Body of pancreas (tissue), 4 donors: ENCODE measurements at regions not wholly inside any gene's neighbourhood (a gene's known extent, or its start where the extent isn't known, plus 50 kb on each side); places are given as distances from the start of the nearest gene placed in this dataset.

ENCODE experiments used
- ATAC-seq: fragments of 150-250 bp; one replicate; pipeline ENCODE4 v1.9.1; 2016
- DNase-seq, 4 donors: peaks; one replicate each; pipeline ENCODE4 v3.0.0-alpha.2; 2019
- H3K27ac ChIP-seq, 4 donors: fragments of 200-600 bp; sonication (generic); 1 replicate in 3 of 4; 2 replicates in 1 of 4; pipeline versions ENCODE4 v1.5.1 to v1.6.1; 2016 to 2019; ENCODE audit warnings: mild to moderate bottlenecking in 1 of 4, mixed read lengths in 1 of 4, moderate library complexity in 1 of 4
- H3K27me3 ChIP-seq, 2 donors: fragments of 200-600 bp; sonication (generic); one replicate each; pipeline ENCODE4 v1.6.0; 2016; ENCODE audit warnings: mild to moderate bottlenecking in 1 of 2
- H3K36me3 ChIP-seq, 2 donors: fragments of 200-600 bp; sonication (generic); replicated peaks in 1 of 2; 2 replicates each; pipeline ENCODE4 v1.5.1; 2016; ENCODE audit warnings: low read depth in 2 of 2; ENCODE audit not compliant: insufficient read depth in 1 of 2
- H3K4me1 ChIP-seq: fragments of 200-600 bp; sonication (generic); one replicate; pipeline ENCODE4 v1.6.0; 2016
- H3K4me3 ChIP-seq, 2 donors: fragments of 200-600 bp; sonication (generic); 1 replicate in 1 of 2; 2 replicates in 1 of 2; pipeline ENCODE4 v1.5.1; 2016 to 2019
- H3K9me3 ChIP-seq, 3 donors: fragments of 200-600 bp; sonication (generic); 1 replicate in 2 of 3; 2 replicates in 1 of 3; pipeline ENCODE4 v1.5.1; 2016
- POLR2A ChIP-seq, 3 donors: fragments of 450-650 bp; IDR thresholded peaks; one replicate each; pipeline ENCODE4 v1.6.1; 2016; ENCODE audit warnings: antibody characterized with exemption in 3 of 3, mild to moderate bottlenecking in 2 of 3
- WGBS, 2 donors: methylation state at CpG; one replicate each; pipeline ENCODE4 v1.1.5; 2017; 5-methylcytosine and 5-hydroxymethylcytosine counted together
- intact Hi-C: fragments of 100-400 bp; cut with DNase I; formaldehyde crosslinking; loops from one replicate; pipeline ENCODE4 v1.15.1; 2023
- TF ChIP-seq, protein P1 (sequence below), 7 experiments: fragments of 450-650 bp in 4 of 7; fragments of 200-600 bp in 3 of 7; sonication (generic) in 3 of 7; IDR thresholded peaks; one replicate each; pipeline ENCODE4 v1.5.1; 2016 to 2019; ENCODE audit warnings: antibody characterized with exemption in 7 of 7

DNA sequence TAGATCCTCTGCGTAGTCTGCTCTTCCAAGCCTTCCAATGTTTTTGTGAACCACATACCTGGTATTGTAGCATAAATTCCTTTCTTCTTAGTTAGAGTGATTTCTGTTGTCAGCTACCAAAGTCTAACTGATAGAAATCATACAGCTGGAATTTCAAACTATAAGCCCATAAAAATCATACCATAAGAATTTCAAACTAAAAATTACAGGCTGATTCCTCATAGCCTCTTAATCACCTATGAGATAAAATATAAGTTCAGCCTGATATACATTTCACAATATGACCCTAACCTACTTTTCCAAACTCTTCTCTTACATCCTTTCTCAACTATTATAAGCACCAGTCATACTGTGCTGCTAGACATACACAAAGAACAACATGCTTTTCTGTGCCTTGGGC, 64.8 kb downstream of the PTHLH start:
- no peaks in the 10 kb centered on the region for H3K27me3 ChIP-seq
- no peak overlapping the region for H3K27ac ChIP-seq
- intact Hi-C loops, result no loop called here
- DNase-seq, result no peak
- H3K9me3 ChIP-seq, result no peaks in the 10 kb centered on the region
- TF ChIP-seq, protein P1, sequence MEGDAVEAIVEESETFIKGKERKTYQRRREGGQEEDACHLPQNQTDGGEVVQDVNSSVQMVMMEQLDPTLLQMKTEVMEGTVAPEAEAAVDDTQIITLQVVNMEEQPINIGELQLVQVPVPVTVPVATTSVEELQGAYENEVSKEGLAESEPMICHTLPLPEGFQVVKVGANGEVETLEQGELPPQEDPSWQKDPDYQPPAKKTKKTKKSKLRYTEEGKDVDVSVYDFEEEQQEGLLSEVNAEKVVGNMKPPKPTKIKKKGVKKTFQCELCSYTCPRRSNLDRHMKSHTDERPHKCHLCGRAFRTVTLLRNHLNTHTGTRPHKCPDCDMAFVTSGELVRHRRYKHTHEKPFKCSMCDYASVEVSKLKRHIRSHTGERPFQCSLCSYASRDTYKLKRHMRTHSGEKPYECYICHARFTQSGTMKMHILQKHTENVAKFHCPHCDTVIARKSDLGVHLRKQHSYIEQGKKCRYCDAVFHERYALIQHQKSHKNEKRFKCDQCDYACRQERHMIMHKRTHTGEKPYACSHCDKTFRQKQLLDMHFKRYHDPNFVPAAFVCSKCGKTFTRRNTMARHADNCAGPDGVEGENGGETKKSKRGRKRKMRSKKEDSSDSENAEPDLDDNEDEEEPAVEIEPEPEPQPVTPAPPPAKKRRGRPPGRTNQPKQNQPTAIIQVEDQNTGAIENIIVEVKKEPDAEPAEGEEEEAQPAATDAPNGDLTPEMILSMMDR (IDR thresholded peaks at IDR 0.05), result no peak
- no peak for TF ChIP-seq POLR2A (IDR thresholded peaks at IDR 0.05)
- 94 to 100% methylated on average over 1 of the region's 1 CpG for whole genome bisulfite sequencing, 2 donors
- no peak for ATAC-seq
- H3K4me3 ChIP-seq, result no peak overlapping the region
- no peaks in the 10 kb centered on the region for H3K36me3 ChIP-seq
- no peaks in the 10 kb centered on the region for H3K4me1 ChIP-seq

GRCh38 chr12:27906658-27907473, 65.7 kb downstream of the PTHLH start:
- DNase-seq (no peak), ATAC-seq (no peak)
- H3K27ac ChIP-seq, result no peak overlapping the region
- no peaks in the 10 kb centered on the region for H3K27me3 ChIP-seq
- H3K36me3 ChIP-seq, result no peaks in the 10 kb centered on the region
- 93 to 96% methylated on average over 3 of the region's 3 CpGs for WGBS, 2 donors
- TF ChIP-seq POLR2A (IDR thresholded peaks at IDR 0.05), result no peak
- TF ChIP-seq, protein P1 (IDR thresholded peaks at IDR 0.05), result no peak
- H3K4me3 ChIP-seq, result no peak overlapping the region
- intact Hi-C loops, result no loop called here
- H3K4me1 ChIP-seq, result no peaks in the 10 kb centered on the region
- H3K9me3 ChIP-seq, result no peaks in the 10 kb centered on the region

GRCh38 chr12:27906127-27906500, 66.4 kb downstream of the PTHLH start:
- ATAC-seq (no peak), DNase-seq (no peak)
- no peak overlapping the region for H3K27ac ChIP-seq
- H3K36me3 ChIP-seq, result no peaks in the 10 kb centered on the region
- no peaks in the 10 kb centered on the region for H3K4me1 ChIP-seq
- WGBS, 2 donors, result 78 to 83% methylated on average over 3 of the region's 3 CpGs
- no peak overlapping the region for H3K4me3 ChIP-seq
- H3K9me3 ChIP-seq, result no peaks in the 10 kb centered on the region
- intact Hi-C loops, result no loop called here
- H3K27me3 ChIP-seq, result no peaks in the 10 kb centered on the region
- TF ChIP-seq, protein P1 (IDR thresholded peaks at IDR 0.05), result no peak
- no peak for TF ChIP-seq POLR2A (IDR thresholded peaks at IDR 0.05)

DNA sequence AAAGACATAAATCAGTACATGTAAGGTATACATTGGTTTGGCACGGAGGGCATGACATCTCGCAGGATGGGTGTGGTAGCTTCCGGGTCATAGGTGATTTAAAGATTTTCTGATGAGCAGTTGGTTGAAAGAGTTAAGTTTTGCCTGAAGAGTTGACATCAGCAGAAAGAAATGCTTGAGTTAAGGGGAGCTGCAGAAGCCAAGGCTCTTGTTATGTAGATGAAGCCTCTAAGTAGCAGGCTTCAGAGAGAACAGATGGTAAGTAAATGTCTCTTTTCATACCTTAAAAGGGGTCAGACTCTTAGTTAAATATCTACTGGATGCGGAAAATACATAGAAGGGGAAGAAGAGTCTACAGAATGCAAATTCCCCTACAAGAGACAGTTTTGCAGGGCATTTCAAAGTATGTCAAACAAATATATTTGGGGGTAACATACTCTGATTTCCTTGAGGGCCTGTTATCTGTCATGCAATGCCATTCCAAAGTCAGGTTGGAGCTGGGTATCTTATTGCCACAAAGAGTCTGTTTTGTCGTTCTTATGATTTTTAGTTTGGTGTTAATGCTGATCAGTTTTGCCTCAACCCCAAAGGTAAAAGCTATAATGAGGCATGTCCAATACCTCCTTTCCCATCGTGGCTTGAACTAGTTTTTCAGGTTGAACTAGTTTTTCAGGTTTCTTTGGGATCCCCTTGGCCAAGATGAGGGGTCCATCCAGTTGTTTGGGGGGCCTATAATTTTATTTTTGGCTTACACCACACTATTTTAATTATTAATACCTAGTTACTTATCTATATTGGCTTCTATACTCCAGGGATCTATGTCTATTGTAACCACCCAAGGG, 67.0 kb downstream of the PTHLH start:
- Histone ChIP-seq H3K4me1 (no peaks in the 10 kb centered on the region), H3K27me3 (no peaks in the 10 kb centered on the region), H3K36me3 (no peaks in the 10 kb centered on the region), H3K27ac (no peak overlapping the region), H3K9me3 (no peaks in the 10 kb centered on the region), H3K4me3 (no peak overlapping the region)
- intact Hi-C loops, result no loop called here
- TF ChIP-seq POLR2A (IDR thresholded peaks at IDR 0.05), result no peak
- TF ChIP-seq, protein P1 (IDR thresholded peaks at IDR 0.05), result no peak
- DNase-seq (no peak), ATAC-seq (no peak)
- 77 to 78% methylated on average over 6 of the region's 6 CpGs for WGBS, 2 donors
